ENCODE measurements at regions not wholly inside any gene's neighbourhood (a gene's known extent, or its start where the extent isn't known, plus 50 kb on each side); places are given as distances from the start of the nearest gene placed in this dataset.

- DNase-seq, result no peak
- intact Hi-C loops (cut with DNase I), result no loop called here
Measured at GRCh38 chr9:13382595-13382994, 103.1 kb upstream of the MPDZ start.

GRCh38 chr9:13380903-13381302 lies 101.4 kb upstream of the MPDZ start:
- no peak for DNase-seq
- intact Hi-C loops (cut with DNase I), result no loop called here

GRCh38 chr9:13378154-13378553 lies 98.7 kb upstream of the MPDZ start:
- intact Hi-C loops (cut with DNase I), result no loop called here
- DNase-seq, result no peak

- no peak for DNase-seq
- intact Hi-C loops (cut with DNase I), result no loop called here
Measured at GRCh38 chr9:13377171-13377925, 97.9 kb upstream of the MPDZ start.

- intact Hi-C loops (cut with DNase I), result no loop called here
- no peak for DNase-seq
Measured at GRCh38 chr9:13372510-13372909, 93.0 kb upstream of the MPDZ start.

GRCh38 chr9:13369431-13369830 lies 89.9 kb upstream of the MPDZ start:
- no peak for DNase-seq

GRCh38 chr9:13367784-13368183 lies 88.3 kb upstream of the MPDZ start:
- intact Hi-C loops (cut with DNase I), result no loop called here
- DNase-seq, result no peak

More at GRCh38 chr9:13369431-13369830, 89.9 kb upstream of the MPDZ start:
- intact Hi-C loops (cut with DNase I), result no loop called here

GRCh38 chr9:13364271-13365000 lies 84.9 kb upstream of the MPDZ start:
- intact Hi-C loops (cut with DNase I), result no loop called here
- DNase-seq, result no peak

- DNase-seq, result no peak
- intact Hi-C loops (cut with DNase I), result no loop called here
Measured at GRCh38 chr9:13361076-13361475, 81.6 kb upstream of the MPDZ start.

- intact Hi-C loops (cut with DNase I), result no loop called here
Measured at GRCh38 chr9:13360188-13360587, 80.7 kb upstream of the MPDZ start.

GRCh38 chr9:13358128-13358527 lies 78.6 kb upstream of the MPDZ start:
- no peak for DNase-seq
- intact Hi-C loops (cut with DNase I), result no loop called here

More at GRCh38 chr9:13360188-13360587, 80.7 kb upstream of the MPDZ start:
- DNase-seq, result no peak

GRCh38 chr9:13354733-13355132 lies 75.2 kb upstream of the MPDZ start:
- intact Hi-C loops (cut with DNase I), result no loop called here
- no peak for DNase-seq

GRCh38 chr9:13352451-13352979 lies 73.0 kb upstream of the MPDZ start:
- intact Hi-C loops (cut with DNase I), result no loop called here
- no peak for DNase-seq

GRCh38 chr9:13351778-13352386 lies 72.4 kb upstream of the MPDZ start:
- peak in 12 of 42 donors; percentile 4 to 57 (median 22) for DNase-seq
- intact Hi-C loops (cut with DNase I), result no loop called here

GRCh38 chr9:13332571-13332970 lies 53.1 kb upstream of the MPDZ start:
- intact Hi-C loops (cut with DNase I), result no loop called here
- no peak for DNase-seq

GRCh38 chr9:13331320-13331719 lies 51.8 kb upstream of the MPDZ start:
- intact Hi-C loops (cut with DNase I), result no loop called here
- no peak for DNase-seq

- no peak for DNase-seq
- intact Hi-C loops (cut with DNase I), result no loop called here
Measured at GRCh38 chr9:13330396-13331004, 51.0 kb upstream of the MPDZ start.

All from head of caudate nucleus (tissue), 42 donors.